Right atrium auricular region (tissue), 2 donors: ENCODE measurements at regions not wholly inside any gene's neighbourhood (a gene's known extent, or its start where the extent isn't known, plus 50 kb on each side); places are given as distances from the start of the nearest gene placed in this dataset.
A peak's percentile ranks its signal among the peaks of the same experiment; 100 is the strongest.

ENCODE experiments used
- DNase-seq: peaks from one replicate; pipeline ENCODE4 v3.0.0-alpha.2; 2019; ENCODE audit warnings: low spot score
- H3K27ac ChIP-seq, 2 donors: fragments of 200-600 bp; sonication (generic); 1 replicate in 1 of 2; 2 replicates in 1 of 2; pipeline ENCODE4 v1.5.1; 2016 to 2019
- H3K27me3 ChIP-seq, 2 donors: fragments of 200-600 bp; sonication (generic); one replicate each; pipeline versions ENCODE4 v1.5.1 to v1.6.0; 2017 to 2019
- H3K36me3 ChIP-seq: fragments of 200-600 bp; sonication (generic); one replicate; pipeline ENCODE4 v1.5.1; 2016
- H3K4me1 ChIP-seq, 2 donors: fragments of 200-600 bp; sonication (generic); one replicate each; pipeline versions ENCODE4 v1.5.1 to v1.6.0; 2017 to 2019
- H3K4me3 ChIP-seq, 2 donors: fragments of 200-600 bp; sonication (generic); 1 replicate in 1 of 2; 2 replicates in 1 of 2; pipeline ENCODE4 v1.5.1; 2017 to 2019; ENCODE audit warnings: mild to moderate bottlenecking in 1 of 2, moderate library complexity in 1 of 2
- H3K9me3 ChIP-seq, 2 donors: fragments of 200-600 bp; sonication (generic); one replicate each; pipeline ENCODE4 v1.5.1; 2019
- CTCF ChIP-seq, 2 donors: fragments of 200-600 bp; sonication (generic); IDR thresholded peaks; one replicate each; pipeline ENCODE4 v1.5.1; 2019; ENCODE audit warnings: antibody characterized with exemption in 2 of 2

GRCh38 chr12:89167986-89168385 lies 184.3 kb downstream of the DUSP6 start:
- Histone ChIP-seq H3K27ac (no peak overlapping the region), H3K27me3 (no peaks in the 10 kb centered on the region), H3K4me1 (peaks cover 0 to 34% of the 10 kb centered on the region in 2 donors), H3K4me3 (no peak overlapping the region), H3K36me3 (no peaks in the 10 kb centered on the region), H3K9me3 (peaks cover 0 to 6% of the 10 kb centered on the region in 2 donors)
- TF ChIP-seq CTCF (IDR thresholded peaks at IDR 0.05), result no peak
- DNase-seq, result no peak

DNA sequence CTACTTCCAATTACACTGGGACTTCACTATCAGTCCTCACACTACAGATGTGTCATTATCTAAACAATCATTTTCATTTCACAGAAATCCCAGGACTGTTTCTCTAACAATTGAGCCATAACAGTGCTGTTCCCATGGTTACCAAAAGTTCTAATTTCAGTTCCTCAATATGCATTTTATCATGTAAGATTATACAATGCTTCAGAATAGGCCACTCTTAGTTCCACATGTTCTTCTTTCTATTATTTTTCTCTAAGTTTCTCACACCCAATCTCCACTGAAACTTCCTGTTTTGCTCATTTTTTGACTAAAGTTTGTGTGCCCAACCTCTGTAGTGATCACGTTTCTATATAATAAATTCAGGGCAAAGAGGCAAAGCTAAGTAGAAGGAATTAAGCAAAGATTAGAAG lies 185.8 kb downstream of the DUSP6 start:
- no peak overlapping the region for H3K4me3 ChIP-seq
- H3K4me1 ChIP-seq, result peaks cover 0 to 49% of the 10 kb centered on the region in 2 donors
- TF ChIP-seq CTCF (IDR thresholded peaks at IDR 0.05), result no peak
- peak overlapping the region in 1 of 2 donors; percentile 10 for H3K27ac ChIP-seq
- H3K9me3 ChIP-seq, result no peaks in the 10 kb centered on the region
- H3K27me3 ChIP-seq, result no peaks in the 10 kb centered on the region
- H3K36me3 ChIP-seq, result no peaks in the 10 kb centered on the region
- DNase-seq, result no peak

- H3K27me3 ChIP-seq, result no peaks in the 10 kb centered on the region
- no peak overlapping the region for H3K4me3 ChIP-seq
- peaks cover 0 to 50% of the 10 kb centered on the region in 2 donors for H3K4me1 ChIP-seq
- no peaks in the 10 kb centered on the region for H3K9me3 ChIP-seq
- TF ChIP-seq CTCF (IDR thresholded peaks at IDR 0.05), result no peak
- peak overlapping the region; percentile 10 to 17 for H3K27ac ChIP-seq
- H3K36me3 ChIP-seq, result no peaks in the 10 kb centered on the region
- no peak for DNase-seq
These were observed 186.2 kb downstream of the DUSP6 start for GRCh38 chr12:89166121-89166520.

- Histone ChIP-seq H3K4me1 (peaks cover 0 to 54% of the 10 kb centered on the region in 2 donors), H3K27ac (peak overlapping the region in 1 of 2 donors; percentile 17)
These were observed 186.6 kb downstream of the DUSP6 start for GRCh38 chr12:89165703-89166102.

GRCh38 chr12:89163918-89164317 lies 188.4 kb downstream of the DUSP6 start:
- no peak overlapping the region for H3K27ac ChIP-seq
- no peaks in the 10 kb centered on the region for H3K27me3 ChIP-seq
- TF ChIP-seq CTCF (IDR thresholded peaks at IDR 0.05), result no peak
- peaks cover 0 to 63% of the 10 kb centered on the region in 2 donors for H3K4me1 ChIP-seq
- no peaks in the 10 kb centered on the region for H3K36me3 ChIP-seq
- H3K9me3 ChIP-seq, result no peaks in the 10 kb centered on the region
- no peak for DNase-seq
- H3K4me3 ChIP-seq, result no peak overlapping the region

More at GRCh38 chr12:89165703-89166102, 186.6 kb downstream of the DUSP6 start:
- Histone ChIP-seq H3K9me3 (no peaks in the 10 kb centered on the region), H3K36me3 (no peaks in the 10 kb centered on the region), H3K4me3 (no peak overlapping the region), H3K27me3 (no peaks in the 10 kb centered on the region)
- no peak for TF ChIP-seq CTCF (IDR thresholded peaks at IDR 0.05)
- no peak for DNase-seq

DNA sequence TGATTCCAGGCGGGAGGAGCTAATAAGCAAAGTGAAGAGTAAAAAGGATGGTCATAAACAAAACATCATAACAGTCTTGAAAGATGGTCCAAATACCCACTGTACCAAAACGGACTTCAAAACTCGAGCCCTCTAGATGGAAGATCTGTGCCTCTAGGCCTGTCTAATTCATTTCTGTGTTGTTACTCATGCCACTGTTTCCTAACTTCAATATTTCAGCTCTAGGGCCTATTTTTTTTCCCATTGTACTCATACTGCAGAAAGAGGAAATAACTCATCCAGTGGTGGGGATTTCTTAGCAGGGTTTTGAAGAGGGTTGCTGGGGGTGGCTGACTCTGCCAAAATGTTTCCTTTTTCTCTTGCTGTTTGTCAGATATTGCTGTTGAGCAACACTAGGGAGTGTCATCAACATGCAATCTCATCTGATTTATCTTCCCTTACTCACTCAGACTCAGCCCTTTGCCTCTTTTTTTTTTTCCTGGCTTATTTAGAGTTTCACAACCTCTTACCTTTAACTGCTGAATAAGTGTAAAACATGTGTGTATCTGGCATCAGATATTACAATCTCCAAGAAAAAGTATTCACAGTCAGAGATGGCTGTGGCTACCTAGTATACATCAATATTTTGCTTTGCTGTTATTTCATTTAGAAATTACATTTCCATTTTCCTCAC lies 189.6 kb downstream of the DUSP6 start:
- Histone ChIP-seq H3K4me3 (no peak overlapping the region), H3K27ac (peak overlapping the region; percentile 7 to 65), H3K4me1 (peaks cover 0 to 57% of the 10 kb centered on the region in 2 donors), H3K36me3 (no peaks in the 10 kb centered on the region), H3K9me3 (no peaks in the 10 kb centered on the region), H3K27me3 (no peaks in the 10 kb centered on the region)
- DNase-seq, result peak; percentile 85
- no peak for TF ChIP-seq CTCF (IDR thresholded peaks at IDR 0.05)
